Prostate gland (tissue), 2 donors: ENCODE measurements at regions not wholly inside any gene's neighbourhood (a gene's known extent, or its start where the extent isn't known, plus 50 kb on each side); places are given as distances from the start of the nearest gene placed in this dataset.
A peak's percentile ranks its signal among the peaks of the same experiment; 100 is the strongest.

ENCODE experiments used
- POLR2A ChIP-seq: fragments of 450-650 bp; IDR thresholded peaks from one replicate; pipeline ENCODE4 v1.6.1; 2016; ENCODE audit warnings: antibody characterized with exemption, mild to moderate bottlenecking
- POLR2AphosphoS5 ChIP-seq: sonication (generic); formaldehyde crosslinking; IDR thresholded peaks from one replicate; pipeline ENCODE4 v1.6.1; 2017; ENCODE audit warnings: antibody characterized with exemption
- TF ChIP-seq, protein P1 (sequence below), 4 experiments: fragments of 200-600 bp in 2 of 4; fragments of 450-650 bp in 2 of 4; sonication (generic) in 2 of 4; IDR thresholded peaks; 1 replicate in 3 of 4; 2 replicates in 1 of 4; pipeline ENCODE4 v1.5.1; 2016 to 2019; ENCODE audit warnings: antibody characterized with exemption in 4 of 4, mild to moderate bottlenecking in 2 of 4, moderate library complexity in 2 of 4

DNA sequence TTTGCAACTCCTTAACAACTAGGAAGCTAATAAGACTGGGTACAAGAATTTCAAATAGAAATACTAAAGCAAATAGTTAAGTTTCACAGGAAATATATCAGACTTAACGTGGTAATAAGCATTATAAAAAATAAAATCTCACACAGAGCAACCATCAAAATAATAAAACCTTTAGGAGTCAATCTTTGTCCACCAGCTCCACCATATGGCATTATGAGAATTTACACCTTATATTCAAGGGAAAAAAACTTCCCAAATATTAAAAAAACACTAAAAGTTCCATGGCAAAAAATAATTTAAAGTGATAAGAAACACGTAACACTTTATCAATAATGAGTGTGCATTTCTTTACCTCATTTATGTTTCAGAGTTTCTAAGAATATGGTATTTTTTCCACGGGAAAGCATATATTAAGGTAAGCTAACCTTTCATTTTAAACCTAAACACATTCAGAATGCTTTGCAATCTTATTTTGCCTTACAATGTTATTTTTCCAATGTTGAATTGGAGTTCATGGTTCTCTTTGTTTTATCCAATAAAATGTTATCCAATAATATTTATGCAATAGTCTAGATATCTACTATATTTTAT is 423.2 kb upstream of the SGCG start:
- TF ChIP-seq POLR2AphosphoS5, result no peak
- TF ChIP-seq, protein P1, sequence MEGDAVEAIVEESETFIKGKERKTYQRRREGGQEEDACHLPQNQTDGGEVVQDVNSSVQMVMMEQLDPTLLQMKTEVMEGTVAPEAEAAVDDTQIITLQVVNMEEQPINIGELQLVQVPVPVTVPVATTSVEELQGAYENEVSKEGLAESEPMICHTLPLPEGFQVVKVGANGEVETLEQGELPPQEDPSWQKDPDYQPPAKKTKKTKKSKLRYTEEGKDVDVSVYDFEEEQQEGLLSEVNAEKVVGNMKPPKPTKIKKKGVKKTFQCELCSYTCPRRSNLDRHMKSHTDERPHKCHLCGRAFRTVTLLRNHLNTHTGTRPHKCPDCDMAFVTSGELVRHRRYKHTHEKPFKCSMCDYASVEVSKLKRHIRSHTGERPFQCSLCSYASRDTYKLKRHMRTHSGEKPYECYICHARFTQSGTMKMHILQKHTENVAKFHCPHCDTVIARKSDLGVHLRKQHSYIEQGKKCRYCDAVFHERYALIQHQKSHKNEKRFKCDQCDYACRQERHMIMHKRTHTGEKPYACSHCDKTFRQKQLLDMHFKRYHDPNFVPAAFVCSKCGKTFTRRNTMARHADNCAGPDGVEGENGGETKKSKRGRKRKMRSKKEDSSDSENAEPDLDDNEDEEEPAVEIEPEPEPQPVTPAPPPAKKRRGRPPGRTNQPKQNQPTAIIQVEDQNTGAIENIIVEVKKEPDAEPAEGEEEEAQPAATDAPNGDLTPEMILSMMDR (IDR thresholded peaks at IDR 0.05), result peak in 2 of 4 experiments; percentile 40 to 44
- no peak for TF ChIP-seq POLR2A
